ENCODE measurements at regions not wholly inside any gene's neighbourhood (a gene's known extent, or its start where the extent isn't known, plus 50 kb on each side); places are given as distances from the start of the nearest gene placed in this dataset.

DNA sequence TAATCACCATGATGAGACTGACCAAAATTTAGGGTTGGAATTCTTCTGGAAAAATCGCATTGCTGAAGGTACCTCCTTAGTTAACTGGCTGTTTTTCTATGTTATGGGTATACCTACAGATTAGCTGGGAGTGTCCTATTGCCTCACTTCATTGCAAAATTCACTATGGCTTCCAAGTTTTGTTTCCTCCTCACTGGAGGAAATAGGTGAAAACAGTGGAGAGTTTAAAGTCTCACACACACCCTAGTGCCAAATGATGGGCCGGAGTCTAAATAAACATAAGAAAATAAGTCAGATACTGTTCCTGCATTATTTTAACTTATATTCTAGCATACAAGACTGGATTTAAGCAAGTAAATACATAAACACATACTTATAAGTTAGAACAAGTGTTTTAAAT, 98.2 kb downstream of the AHR start:
- Histone ChIP-seq H3K27me3 (replicated peaks; ENCODE audit: control insufficient read depth, insufficient read depth, low read length) (no peaks in the 10 kb centered on the region), H3K9ac (ENCODE audit: low read length) (no peak overlapping the region), H3K9me3 (ENCODE audit: control insufficient read depth, low read length) (peaks cover 10% of the 10 kb centered on the region), H3K4me1 (ENCODE audit: control insufficient read depth, insufficient read depth, low read length) (peaks cover 10% of the 10 kb centered on the region), H3K4me3 (ENCODE audit: low read length) (no peak overlapping the region), H3K36me3 (ENCODE audit: control insufficient read depth, insufficient read depth, low read length, severe bottlenecking) (no peaks in the 10 kb centered on the region)
- DNase-seq (ENCODE audit: low read depth), result no peak

GRCh38 chr7:17401791-17402627, 103.6 kb downstream of the AHR start:
- Histone ChIP-seq H3K9me3 (ENCODE audit: control insufficient read depth, low read length) (no peaks in the 10 kb centered on the region), H3K9ac (ENCODE audit: low read length) (no peak overlapping the region), H3K4me1 (ENCODE audit: control insufficient read depth, insufficient read depth, low read length) (peaks cover 14% of the 10 kb centered on the region), H3K36me3 (ENCODE audit: control insufficient read depth, insufficient read depth, low read length, severe bottlenecking) (no peaks in the 10 kb centered on the region), H3K4me3 (ENCODE audit: low read length) (no peak overlapping the region), H3K27me3 (replicated peaks; ENCODE audit: control insufficient read depth, insufficient read depth, low read length) (no peaks in the 10 kb centered on the region)
- DNase-seq (ENCODE audit: low read depth), result no peak

- Histone ChIP-seq H3K36me3 (ENCODE audit: control insufficient read depth, insufficient read depth, low read length, severe bottlenecking) (no peaks in the 10 kb centered on the region), H3K9me3 (ENCODE audit: control insufficient read depth, low read length) (no peaks in the 10 kb centered on the region), H3K27me3 (replicated peaks; ENCODE audit: control insufficient read depth, insufficient read depth, low read length) (no peaks in the 10 kb centered on the region), H3K4me3 (ENCODE audit: low read length) (no peak overlapping the region), H3K4me1 (ENCODE audit: control insufficient read depth, insufficient read depth, low read length) (peaks cover 21% of the 10 kb centered on the region), H3K9ac (ENCODE audit: low read length) (no peak overlapping the region)
- no peak for DNase-seq (ENCODE audit: low read depth)
Observed at GRCh38 chr7:17402628-17403278, 104.3 kb downstream of the AHR start.

GRCh38 chr7:17404006-17404405, 105.6 kb downstream of the AHR start:
- Histone ChIP-seq H3K4me3 (ENCODE audit: low read length) (no peak overlapping the region), H3K4me1 (ENCODE audit: control insufficient read depth, insufficient read depth, low read length) (peaks cover 33% of the 10 kb centered on the region), H3K9me3 (ENCODE audit: control insufficient read depth, low read length) (no peaks in the 10 kb centered on the region), H3K27me3 (replicated peaks; ENCODE audit: control insufficient read depth, insufficient read depth, low read length) (no peaks in the 10 kb centered on the region), H3K9ac (ENCODE audit: low read length) (no peak overlapping the region), H3K36me3 (ENCODE audit: control insufficient read depth, insufficient read depth, low read length, severe bottlenecking) (no peaks in the 10 kb centered on the region)
- DNase-seq (ENCODE audit: low read depth), result no peak

- peaks cover 40% of the 10 kb centered on the region for H3K4me1 ChIP-seq (ENCODE audit: control insufficient read depth, insufficient read depth, low read length)
- H3K4me3 ChIP-seq (ENCODE audit: low read length), result no peak overlapping the region
- no peak overlapping the region for H3K9ac ChIP-seq (ENCODE audit: low read length)
- H3K27me3 ChIP-seq (replicated peaks; ENCODE audit: control insufficient read depth, insufficient read depth, low read length), result no peaks in the 10 kb centered on the region
- peak; percentile 88 for DNase-seq (ENCODE audit: low read depth)
- no peaks in the 10 kb centered on the region for H3K36me3 ChIP-seq (ENCODE audit: control insufficient read depth, insufficient read depth, low read length, severe bottlenecking)
- H3K9me3 ChIP-seq (ENCODE audit: control insufficient read depth, low read length), result no peaks in the 10 kb centered on the region
Observed at GRCh38 chr7:17405786-17406185, 107.3 kb downstream of the AHR start.

- Histone ChIP-seq H3K9me3 (ENCODE audit: control insufficient read depth, low read length) (no peaks in the 10 kb centered on the region), H3K36me3 (ENCODE audit: control insufficient read depth, insufficient read depth, low read length, severe bottlenecking) (no peaks in the 10 kb centered on the region), H3K4me1 (ENCODE audit: control insufficient read depth, insufficient read depth, low read length) (peaks cover 40% of the 10 kb centered on the region), H3K27me3 (replicated peaks; ENCODE audit: control insufficient read depth, insufficient read depth, low read length) (no peaks in the 10 kb centered on the region), H3K9ac (ENCODE audit: low read length) (no peak overlapping the region), H3K4me3 (ENCODE audit: low read length) (no peak overlapping the region)
- DNase-seq (ENCODE audit: low read depth), result peak; percentile 7
Observed at GRCh38 chr7:17406738-17407137, 108.3 kb downstream of the AHR start.

- no peaks in the 10 kb centered on the region for H3K9me3 ChIP-seq (ENCODE audit: control insufficient read depth, low read length)
- peak; percentile 11 for DNase-seq (ENCODE audit: low read depth)
- H3K27me3 ChIP-seq (replicated peaks; ENCODE audit: control insufficient read depth, insufficient read depth, low read length), result no peaks in the 10 kb centered on the region
Observed at GRCh38 chr7:17407229-17407628, 108.8 kb downstream of the AHR start.

DNA sequence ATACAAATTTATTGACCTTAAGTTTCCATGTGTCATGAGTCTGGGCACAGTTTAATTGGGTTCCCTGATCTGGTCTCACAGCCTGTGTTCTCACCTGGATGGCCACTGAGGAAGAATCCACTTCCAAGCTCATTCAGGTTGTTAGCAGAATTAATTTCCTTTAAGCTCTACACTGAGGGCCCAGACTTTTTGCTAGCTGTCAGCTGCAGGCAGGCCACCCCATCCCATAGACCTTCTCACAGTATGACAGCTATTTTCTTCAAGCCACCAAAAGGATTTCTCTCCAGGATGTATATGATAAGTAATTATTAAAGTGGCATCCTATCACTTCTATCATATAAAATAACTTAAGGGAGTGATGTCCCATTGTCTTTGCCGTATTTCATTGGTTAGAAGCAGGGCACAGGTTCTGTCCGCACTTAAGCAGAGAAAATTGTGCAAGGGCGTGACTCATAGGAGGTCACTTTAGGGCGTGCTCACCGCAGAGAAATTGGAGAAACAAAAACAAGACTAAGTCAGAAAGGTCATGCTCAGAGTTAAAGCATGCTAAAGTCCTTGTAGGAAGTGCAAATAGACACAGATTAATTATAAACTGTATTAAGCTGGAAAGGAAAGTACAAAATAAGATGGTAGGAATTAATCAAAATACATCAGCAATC, 109.9 kb downstream of the AHR start:
- no peaks in the 10 kb centered on the region for H3K36me3 ChIP-seq (ENCODE audit: control insufficient read depth, insufficient read depth, low read length, severe bottlenecking)
- peak; percentile 95 for DNase-seq (ENCODE audit: low read depth)

More at GRCh38 chr7:17407229-17407628, 108.8 kb downstream of the AHR start:
- H3K9ac ChIP-seq (ENCODE audit: low read length), result peak overlapping the region; percentile 39
- peaks cover 40% of the 10 kb centered on the region for H3K4me1 ChIP-seq (ENCODE audit: control insufficient read depth, insufficient read depth, low read length)
- no peak overlapping the region for H3K4me3 ChIP-seq (ENCODE audit: low read length)
- no peaks in the 10 kb centered on the region for H3K36me3 ChIP-seq (ENCODE audit: control insufficient read depth, insufficient read depth, low read length, severe bottlenecking)

GRCh38 chr7:17408904-17409290, 110.4 kb downstream of the AHR start:
- DNase-seq (ENCODE audit: low read depth), result peak; percentile 39
- no peaks in the 10 kb centered on the region for H3K36me3 ChIP-seq (ENCODE audit: control insufficient read depth, insufficient read depth, low read length, severe bottlenecking)

More for the DNA sequence above, 109.9 kb downstream of the AHR start:
- H3K9me3 ChIP-seq (ENCODE audit: control insufficient read depth, low read length), result no peaks in the 10 kb centered on the region
- H3K27me3 ChIP-seq (replicated peaks; ENCODE audit: control insufficient read depth, insufficient read depth, low read length), result no peaks in the 10 kb centered on the region
- peak overlapping the region; percentile 62 for H3K9ac ChIP-seq (ENCODE audit: low read length)
- peak overlapping the region; percentile 45 for H3K4me3 ChIP-seq (ENCODE audit: low read length)
- H3K4me1 ChIP-seq (ENCODE audit: control insufficient read depth, insufficient read depth, low read length), result peaks cover 40% of the 10 kb centered on the region

GRCh38 chr7:17411922-17412321, 113.5 kb downstream of the AHR start:
- Histone ChIP-seq H3K4me3 (ENCODE audit: low read length) (no peak overlapping the region), H3K9me3 (ENCODE audit: control insufficient read depth, low read length) (no peaks in the 10 kb centered on the region), H3K27me3 (replicated peaks; ENCODE audit: control insufficient read depth, insufficient read depth, low read length) (no peaks in the 10 kb centered on the region), H3K4me1 (ENCODE audit: control insufficient read depth, insufficient read depth, low read length) (peaks cover 27% of the 10 kb centered on the region), H3K36me3 (ENCODE audit: control insufficient read depth, insufficient read depth, low read length, severe bottlenecking) (no peaks in the 10 kb centered on the region), H3K9ac (ENCODE audit: low read length) (no peak overlapping the region)
- DNase-seq (ENCODE audit: low read depth), result no peak

More at GRCh38 chr7:17408904-17409290, 110.4 kb downstream of the AHR start:
- H3K4me3 ChIP-seq (ENCODE audit: low read length), result peak overlapping the region; percentile 45
- H3K9me3 ChIP-seq (ENCODE audit: control insufficient read depth, low read length), result no peaks in the 10 kb centered on the region
- no peaks in the 10 kb centered on the region for H3K27me3 ChIP-seq (replicated peaks; ENCODE audit: control insufficient read depth, insufficient read depth, low read length)
- H3K9ac ChIP-seq (ENCODE audit: low read length), result peak overlapping the region; percentile 62
- H3K4me1 ChIP-seq (ENCODE audit: control insufficient read depth, insufficient read depth, low read length), result peaks cover 40% of the 10 kb centered on the region

DNA sequence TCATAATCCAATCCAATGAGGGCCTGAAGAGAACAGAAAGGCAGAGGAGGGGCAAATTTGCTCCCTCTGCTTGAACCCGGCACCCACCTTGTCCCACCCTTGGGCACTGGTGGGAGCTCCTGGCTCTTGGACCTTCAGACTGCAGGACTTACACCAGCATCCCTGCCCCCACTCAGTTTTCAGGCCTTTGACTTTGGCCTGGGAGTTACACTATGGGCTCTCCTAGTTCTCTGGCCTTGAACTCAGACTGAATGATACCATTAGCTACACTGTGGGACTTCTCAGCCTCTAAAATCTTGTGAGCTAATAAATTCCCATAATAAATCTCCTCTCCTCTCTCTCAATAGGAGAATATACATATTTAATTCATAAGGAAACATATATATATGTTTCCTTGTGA, 114.4 kb downstream of the AHR start:
- H3K4me1 ChIP-seq (ENCODE audit: control insufficient read depth, insufficient read depth, low read length), result peaks cover 18% of the 10 kb centered on the region

More for the DNA sequence above, 114.4 kb downstream of the AHR start:
- H3K27me3 ChIP-seq (replicated peaks; ENCODE audit: control insufficient read depth, insufficient read depth, low read length), result no peaks in the 10 kb centered on the region
- H3K36me3 ChIP-seq (ENCODE audit: control insufficient read depth, insufficient read depth, low read length, severe bottlenecking), result no peaks in the 10 kb centered on the region
- H3K9ac ChIP-seq (ENCODE audit: low read length), result no peak overlapping the region
- no peaks in the 10 kb centered on the region for H3K9me3 ChIP-seq (ENCODE audit: control insufficient read depth, low read length)
- H3K4me3 ChIP-seq (ENCODE audit: low read length), result no peak overlapping the region
- no peak for DNase-seq (ENCODE audit: low read depth)

Measured in adipocyte (in vitro differentiated cells).